IMR-90 (cell line): ENCODE measurements at regions not wholly inside any gene's neighbourhood (a gene's known extent, or its start where the extent isn't known, plus 50 kb on each side); places are given as distances from the start of the nearest gene placed in this dataset.

Source experiments
- ATAC-seq: fragments of 200-7000 bp; cut with Tn5 transposase; 2 replicates; pipeline ENCODE4 v1.9.1; 2020; ENCODE audit warnings: low read depth, mild to moderate bottlenecking, moderate library complexity
- BruUV-seq: library from RNA; stranded (reverse); fragments of 400-500 nt; replicated peaks from 2 replicates; lab custom pipeline; 2021; lab: Mats Ljungman, UMichigan
- CTCF ChIA-PET: fragments of 300-600 bp; formaldehyde crosslinking; extraction: SDS; loops from one replicate; lab custom pipeline; 2021; ENCODE audit warnings: antibody characterized with exemption; lab: Yijun Ruan, JAX
- POLR2A ChIA-PET: fragments of 300-600 bp; sonication (Branson Sonifier 250); formaldehyde crosslinking; loops from one replicate; lab custom pipeline; 2022; ENCODE audit warnings: antibody characterized with exemption; ENCODE audit not compliant: unreplicated experiment; lab: Charles Lee
- DNase-seq: peaks from one replicate; pipeline ENCODE4 v3.0.0; 2013
- H2AFZ ChIP-seq: replicated peaks from 2 replicates; pipeline ENCODE3; 2013; ENCODE audit warnings: low read length, mild to moderate bottlenecking; ENCODE audit not compliant: poor library complexity
- H2AK5ac ChIP-seq: 2 replicates; pipeline ENCODE4 v1.6.1; 2013; ENCODE audit warnings: low read depth, low read length, inconsistent platforms
- H2AK9ac ChIP-seq: replicated peaks from 2 replicates; pipeline ENCODE3; 2013; ENCODE audit warnings: mild to moderate bottlenecking, low read depth, low read length, moderate library complexity; ENCODE audit not compliant: poor library complexity
- H2BK120ac ChIP-seq: 2 replicates; pipeline ENCODE4 v1.6.1; 2013; ENCODE audit warnings: low read depth, low read length, inconsistent platforms
- H2BK15ac ChIP-seq: 3 replicates; pipeline ENCODE4 v1.6.1; 2013; ENCODE audit warnings: low read depth, low read length, inconsistent platforms
- H2BK20ac ChIP-seq: 2 replicates; pipeline ENCODE4 v1.6.1; 2013; ENCODE audit warnings: low read depth, mild to moderate bottlenecking, inconsistent platforms, low read length, moderate library complexity
- H2BK5ac ChIP-seq: 2 replicates; pipeline ENCODE4 v1.6.1; 2013; ENCODE audit warnings: mild to moderate bottlenecking, low read depth, low read length, inconsistent platforms; ENCODE audit not compliant: poor library complexity, severe bottlenecking
- H3K14ac ChIP-seq: replicated peaks from 2 replicates; pipeline ENCODE4 v1.6.1; 2013; ENCODE audit warnings: low read depth, low read length, inconsistent platforms
- H3K18ac ChIP-seq: 2 replicates; pipeline ENCODE4 v1.6.1; 2013; ENCODE audit warnings: low read depth, low read length, control low read depth
- H3K23ac ChIP-seq: 2 replicates; pipeline ENCODE4 v1.6.1; 2013; ENCODE audit warnings: low read depth, low read length, inconsistent platforms
- H3K27ac ChIP-seq: 2 replicates; pipeline ENCODE4 v1.5.1; 2013; ENCODE audit warnings: mild to moderate bottlenecking, control low read depth, low read length; ENCODE audit not compliant: insufficient read depth
- H3K27me3 ChIP-seq: 2 replicates; pipeline ENCODE4 v1.6.1; 2013; ENCODE audit warnings: low read length; ENCODE audit not compliant: control insufficient read depth, insufficient read depth
- H3K36me3 ChIP-seq: 2 replicates; pipeline ENCODE4 v1.6.1; 2013; ENCODE audit warnings: low read length, mixed read lengths; ENCODE audit not compliant: control insufficient read depth, insufficient read depth
- H3K4ac ChIP-seq: 2 replicates; pipeline ENCODE4 v1.6.1; 2013; ENCODE audit warnings: low read depth, low read length, inconsistent platforms
- H3K4me1 ChIP-seq: 2 replicates; pipeline ENCODE4 v1.6.1; 2013; ENCODE audit warnings: low read length, mixed read lengths; ENCODE audit not compliant: control insufficient read depth, insufficient read depth
- H3K4me2 ChIP-seq: 2 replicates; pipeline ENCODE4 v1.6.1; 2013; ENCODE audit warnings: low read depth, mild to moderate bottlenecking, control low read depth, low read length, moderate library complexity
- H3K4me3 ChIP-seq: 2 replicates; pipeline ENCODE4 v1.5.1; 2013; ENCODE audit warnings: low read depth, mild to moderate bottlenecking, control low read depth, low read length, moderate library complexity; ENCODE audit not compliant: insufficient read depth
- H3K56ac ChIP-seq: 2 replicates; pipeline ENCODE4 v1.6.1; 2013; ENCODE audit warnings: low read length, inconsistent platforms; ENCODE audit not compliant: insufficient read depth; ENCODE audit errors: extremely low read depth
- H3K79me1 ChIP-seq, 2 experiments: 2 replicates each; pipeline ENCODE4 v1.6.1; 2013; ENCODE audit warnings: low read length in 2 of 2, inconsistent platforms in 1 of 2, low read depth in 1 of 2
- H3K9ac ChIP-seq: 2 replicates; pipeline ENCODE4 v1.6.1; 2013; ENCODE audit warnings: low read depth, low read length, control low read depth
- H3K9me1 ChIP-seq: 2 replicates; pipeline ENCODE4 v1.6.1; 2013; ENCODE audit warnings: low read length, inconsistent platforms; ENCODE audit not compliant: insufficient read depth
- H3K9me3 ChIP-seq: 2 replicates; pipeline ENCODE4 v1.6.1; 2013; ENCODE audit warnings: low read length; ENCODE audit not compliant: control insufficient read depth, insufficient read depth
- H4K20me1 ChIP-seq: 2 replicates; pipeline ENCODE4 v1.6.1; 2013; ENCODE audit warnings: low read length, inconsistent platforms; ENCODE audit not compliant: insufficient read depth
- H4K5ac ChIP-seq: 2 replicates; pipeline ENCODE4 v1.6.1; 2013; ENCODE audit warnings: mild to moderate bottlenecking, low read depth, low read length, control low read depth
- H4K8ac ChIP-seq, 2 experiments: 2 replicates each; pipeline ENCODE4 v1.6.1; 2013; ENCODE audit warnings: low read depth in 2 of 2, low read length in 2 of 2, control low read depth in 1 of 2, inconsistent platforms in 1 of 2
- H4K91ac ChIP-seq: 2 replicates; pipeline ENCODE4 v1.6.1; 2013; ENCODE audit warnings: low read depth, low read length, inconsistent platforms; ENCODE audit not compliant: insufficient read depth
- BHLHE40 ChIP-seq: fragments of 150-350 bp; IDR thresholded peaks from 2 replicates; pipeline ENCODE4 v1.6.1; 2016; ENCODE audit warnings: mild to moderate bottlenecking, low read depth, low read length
- CEBPB ChIP-seq: IDR thresholded peaks from 2 replicates; pipeline ENCODE4 v1.6.1; 2012; ENCODE audit warnings: low read depth, low read length, improper control_type of control experiment
- CHD1 ChIP-seq: IDR thresholded peaks from 2 replicates; pipeline ENCODE4 v1.6.1; 2012; ENCODE audit warnings: low read depth, low read length, improper control_type of control experiment
- MAFK ChIP-seq: IDR thresholded peaks from 2 replicates; pipeline ENCODE4 v1.6.1; 2012; ENCODE audit warnings: low read depth, low read length, improper control_type of control experiment
- MXI1 ChIP-seq: IDR thresholded peaks from 2 replicates; pipeline ENCODE4 v1.6.1; 2012; ENCODE audit warnings: low read depth, mild to moderate bottlenecking, low read length, moderate library complexity, borderline replicate concordance
- NFE2L2 ChIP-seq: fragments of 150-350 bp; IDR thresholded peaks from 2 replicates; pipeline ENCODE4 v1.6.1; 2016; ENCODE audit warnings: low read depth, mild to moderate bottlenecking, low read length
- POLR2A ChIP-seq: IDR thresholded peaks from 2 replicates; pipeline ENCODE4 v1.6.1; 2012; ENCODE audit warnings: mild to moderate bottlenecking, low read depth, low read length
- RAD21 ChIP-seq: IDR thresholded peaks from 2 replicates; pipeline ENCODE4 v1.6.1; 2012; ENCODE audit warnings: low read length, improper control_type of control experiment
- RCOR1 ChIP-seq: IDR thresholded peaks from 2 replicates; pipeline ENCODE4 v1.6.1; 2012; ENCODE audit warnings: mild to moderate bottlenecking, low read length, improper control_type of control experiment; ENCODE audit not compliant: insufficient replicate concordance
- RFX5 ChIP-seq: IDR thresholded peaks from 2 replicates; pipeline ENCODE4 v1.8.0; 2012; ENCODE audit warnings: low read depth, mild to moderate bottlenecking, low read length, moderate library complexity
- WGBS, 2 experiments: methylation state at CpG; one replicate each; pipeline versions ENCODE4 v1.1.5 to v1.1.7; 2013; ENCODE audit warnings: missing lambda C conversion rate in 2 of 2; ENCODE audit not compliant: insufficient read length in 1 of 2; ENCODE audit errors: extremely low coverage in 2 of 2; 5-methylcytosine and 5-hydroxymethylcytosine counted together
- dilution Hi-C: fragments of 300-500 bp; cut with HindIII; formaldehyde crosslinking; loops from one replicate; pipeline ENCODE4 v1.14.3; 2018; ENCODE audit warnings: low sequenced_read_pairs; ENCODE audit not compliant: unreplicated experiment
- in situ Hi-C: fragments of 300-500 bp; cut with MboI; formaldehyde crosslinking; loops from 3 replicates; pipeline ENCODE4 v1.14.3; 2019; ENCODE audit warnings: low sequenced_read_pairs, inconsistent platforms, mixed read lengths
- intact Hi-C: fragments of 100-400 bp; cut with micrococcal nuclease; formaldehyde crosslinking; loops from 2 replicates; pipeline ENCODE4 v1.10.0; 2022
- TF ChIP-seq, protein P1 (sequence below): conservative IDR thresholded peaks from 2 replicates; pipeline ENCODE4 v1.5.1; 2012; ENCODE audit warnings: mild to moderate bottlenecking, low read depth, low read length, improper control_type of control experiment
- TF ChIP-seq, protein P2 (sequence below): fragments of 150-350 bp; IDR thresholded peaks from 2 replicates; pipeline ENCODE4 v1.6.1; 2016; ENCODE audit warnings: low read depth, mild to moderate bottlenecking, low read length, moderate library complexity, borderline replicate concordance
- TF ChIP-seq, protein P3 (sequence below): fragments of 150-350 bp; IDR thresholded peaks from 2 replicates; pipeline ENCODE4 v1.6.1; 2017; ENCODE audit warnings: mild to moderate bottlenecking, antibody characterized with exemption, low read length, low read depth

DNA sequence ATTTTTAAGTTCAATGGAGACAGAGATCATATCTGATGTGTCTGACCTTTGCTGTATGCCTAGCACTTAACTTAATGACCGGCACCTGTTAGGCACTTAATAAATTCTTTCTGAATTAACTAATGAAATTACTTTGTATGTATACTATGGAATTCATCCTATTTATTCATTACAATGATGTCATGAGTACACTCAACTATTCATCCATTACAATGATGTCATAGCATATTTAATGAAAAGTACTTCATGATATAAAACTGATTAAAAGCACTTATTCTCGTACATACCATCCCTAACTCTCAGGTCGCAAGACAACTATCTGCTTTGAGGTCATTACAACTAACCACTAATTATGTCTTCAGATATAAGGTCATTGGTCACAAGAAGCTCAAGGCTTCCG, 1131.6 kb downstream of the DTWD2 start:
- Histone ChIP-seq H3K9me3 (no peaks in the 10 kb centered on the region), H3K79me1 (no peaks in the 10 kb centered on the region), H3K56ac (no peak overlapping the region), H2BK120ac (no peak overlapping the region), H3K18ac (no peak overlapping the region), H2AK5ac (no peak overlapping the region), H4K8ac (no peak overlapping the region), H3K23ac (no peak overlapping the region), H3K4me2 (no peak overlapping the region), H2BK20ac (no peak overlapping the region), H3K27ac (no peak overlapping the region), H3K27me3 (no peaks in the 10 kb centered on the region), H2AK9ac (no peak overlapping the region), H4K91ac (no peak overlapping the region), H2BK15ac (no peak overlapping the region), H2BK5ac (no peak overlapping the region), H4K20me1 (no peaks in the 10 kb centered on the region), H3K4ac (no peak overlapping the region), H2AFZ (no peak overlapping the region), H3K9ac (no peak overlapping the region), H3K36me3 (no peaks in the 10 kb centered on the region), H3K4me1 (no peaks in the 10 kb centered on the region), H3K9me1 (no peaks in the 10 kb centered on the region), H3K14ac (no peak overlapping the region), H3K4me3 (no peak overlapping the region), H4K5ac (no peak overlapping the region)
- ChIA-PET CTCF (no interaction called here), POLR2A (no interaction called here)
- WGBS, 2 experiments = no CpG with 5 or more reads among the region's 4 CpGs
- ATAC-seq (no peak), DNase-seq (no peak)
- in situ Hi-C loops = no loop called here
- TF ChIP-seq BHLHE40 (no peak), CHD1 (no peak), CEBPB (no peak), MAFK (no peak), RCOR1 (no peak), MXI1 (no peak), RAD21 (no peak), NFE2L2 (no peak), RFX5 (no peak), POLR2A (no peak)
- TF ChIP-seq, protein P1, sequence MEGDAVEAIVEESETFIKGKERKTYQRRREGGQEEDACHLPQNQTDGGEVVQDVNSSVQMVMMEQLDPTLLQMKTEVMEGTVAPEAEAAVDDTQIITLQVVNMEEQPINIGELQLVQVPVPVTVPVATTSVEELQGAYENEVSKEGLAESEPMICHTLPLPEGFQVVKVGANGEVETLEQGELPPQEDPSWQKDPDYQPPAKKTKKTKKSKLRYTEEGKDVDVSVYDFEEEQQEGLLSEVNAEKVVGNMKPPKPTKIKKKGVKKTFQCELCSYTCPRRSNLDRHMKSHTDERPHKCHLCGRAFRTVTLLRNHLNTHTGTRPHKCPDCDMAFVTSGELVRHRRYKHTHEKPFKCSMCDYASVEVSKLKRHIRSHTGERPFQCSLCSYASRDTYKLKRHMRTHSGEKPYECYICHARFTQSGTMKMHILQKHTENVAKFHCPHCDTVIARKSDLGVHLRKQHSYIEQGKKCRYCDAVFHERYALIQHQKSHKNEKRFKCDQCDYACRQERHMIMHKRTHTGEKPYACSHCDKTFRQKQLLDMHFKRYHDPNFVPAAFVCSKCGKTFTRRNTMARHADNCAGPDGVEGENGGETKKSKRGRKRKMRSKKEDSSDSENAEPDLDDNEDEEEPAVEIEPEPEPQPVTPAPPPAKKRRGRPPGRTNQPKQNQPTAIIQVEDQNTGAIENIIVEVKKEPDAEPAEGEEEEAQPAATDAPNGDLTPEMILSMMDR = no peak
- TF ChIP-seq, protein P2, sequence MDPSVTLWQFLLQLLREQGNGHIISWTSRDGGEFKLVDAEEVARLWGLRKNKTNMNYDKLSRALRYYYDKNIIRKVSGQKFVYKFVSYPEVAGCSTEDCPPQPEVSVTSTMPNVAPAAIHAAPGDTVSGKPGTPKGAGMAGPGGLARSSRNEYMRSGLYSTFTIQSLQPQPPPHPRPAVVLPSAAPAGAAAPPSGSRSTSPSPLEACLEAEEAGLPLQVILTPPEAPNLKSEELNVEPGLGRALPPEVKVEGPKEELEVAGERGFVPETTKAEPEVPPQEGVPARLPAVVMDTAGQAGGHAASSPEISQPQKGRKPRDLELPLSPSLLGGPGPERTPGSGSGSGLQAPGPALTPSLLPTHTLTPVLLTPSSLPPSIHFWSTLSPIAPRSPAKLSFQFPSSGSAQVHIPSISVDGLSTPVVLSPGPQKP = no peak
- TF ChIP-seq, protein P3, sequence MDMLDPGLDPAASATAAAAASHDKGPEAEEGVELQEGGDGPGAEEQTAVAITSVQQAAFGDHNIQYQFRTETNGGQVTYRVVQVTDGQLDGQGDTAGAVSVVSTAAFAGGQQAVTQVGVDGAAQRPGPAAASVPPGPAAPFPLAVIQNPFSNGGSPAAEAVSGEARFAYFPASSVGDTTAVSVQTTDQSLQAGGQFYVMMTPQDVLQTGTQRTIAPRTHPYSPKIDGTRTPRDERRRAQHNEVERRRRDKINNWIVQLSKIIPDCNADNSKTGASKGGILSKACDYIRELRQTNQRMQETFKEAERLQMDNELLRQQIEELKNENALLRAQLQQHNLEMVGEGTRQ = no peak
- dilution Hi-C loops = no loop called here
- intact Hi-C loops = no loop called here
- no TSS peak for BruUV-seq
